ENCODE measurements at regions not wholly inside any gene's neighbourhood (a gene's known extent, or its start where the extent isn't known, plus 50 kb on each side); places are given as distances from the start of the nearest gene placed in this dataset.

GRCh38 chrX:45352611-45353010, 151.9 kb upstream of the DIPK2B start:
- H3K4me3 ChIP-seq (ENCODE audit: low read length) = no peak overlapping the region
- TF ChIP-seq, protein P1, sequence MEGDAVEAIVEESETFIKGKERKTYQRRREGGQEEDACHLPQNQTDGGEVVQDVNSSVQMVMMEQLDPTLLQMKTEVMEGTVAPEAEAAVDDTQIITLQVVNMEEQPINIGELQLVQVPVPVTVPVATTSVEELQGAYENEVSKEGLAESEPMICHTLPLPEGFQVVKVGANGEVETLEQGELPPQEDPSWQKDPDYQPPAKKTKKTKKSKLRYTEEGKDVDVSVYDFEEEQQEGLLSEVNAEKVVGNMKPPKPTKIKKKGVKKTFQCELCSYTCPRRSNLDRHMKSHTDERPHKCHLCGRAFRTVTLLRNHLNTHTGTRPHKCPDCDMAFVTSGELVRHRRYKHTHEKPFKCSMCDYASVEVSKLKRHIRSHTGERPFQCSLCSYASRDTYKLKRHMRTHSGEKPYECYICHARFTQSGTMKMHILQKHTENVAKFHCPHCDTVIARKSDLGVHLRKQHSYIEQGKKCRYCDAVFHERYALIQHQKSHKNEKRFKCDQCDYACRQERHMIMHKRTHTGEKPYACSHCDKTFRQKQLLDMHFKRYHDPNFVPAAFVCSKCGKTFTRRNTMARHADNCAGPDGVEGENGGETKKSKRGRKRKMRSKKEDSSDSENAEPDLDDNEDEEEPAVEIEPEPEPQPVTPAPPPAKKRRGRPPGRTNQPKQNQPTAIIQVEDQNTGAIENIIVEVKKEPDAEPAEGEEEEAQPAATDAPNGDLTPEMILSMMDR (conservative IDR thresholded peaks at IDR 0.05; ENCODE audit: low read depth, low read length) = no peak
- DNase-seq (ENCODE audit: low read depth) = no peak

DNA sequence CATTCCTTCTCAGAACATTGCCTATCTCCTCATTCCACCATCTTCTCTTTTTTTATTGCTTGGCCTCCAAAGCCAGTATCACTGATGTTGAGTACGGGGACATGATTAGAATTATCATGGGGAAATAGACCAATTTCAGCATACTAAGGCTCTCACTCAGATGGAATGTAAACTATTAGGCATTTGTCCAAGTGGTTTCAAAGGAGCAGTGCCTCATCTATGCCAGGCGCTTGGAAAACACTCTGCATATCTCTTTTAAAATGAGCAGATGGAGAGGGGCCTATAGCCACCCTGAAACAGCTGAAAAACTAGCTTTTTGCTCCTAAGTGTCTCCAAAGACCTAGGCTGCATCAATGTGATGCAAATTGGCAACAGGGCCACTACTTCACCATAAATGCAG, 150.8 kb upstream of the DIPK2B start:
- TF ChIP-seq, protein P1 (conservative IDR thresholded peaks at IDR 0.05; ENCODE audit: low read depth, low read length) = no peak
- H3K4me3 ChIP-seq (ENCODE audit: low read length) = no peak overlapping the region
- peak; percentile 47 for DNase-seq (ENCODE audit: low read depth)

GRCh38 chrX:45348296-45348695, 147.6 kb upstream of the DIPK2B start:
- TF ChIP-seq, protein P1 (conservative IDR thresholded peaks at IDR 0.05; ENCODE audit: low read depth, low read length) = no peak
- no peak for DNase-seq (ENCODE audit: low read depth)
- no peak overlapping the region for H3K4me3 ChIP-seq (ENCODE audit: low read length)

- TF ChIP-seq, protein P1 (conservative IDR thresholded peaks at IDR 0.05; ENCODE audit: low read depth, low read length) = no peak
- DNase-seq (ENCODE audit: low read depth) = no peak
- no peak overlapping the region for H3K4me3 ChIP-seq (ENCODE audit: low read length)
These were observed 147.2 kb upstream of the DIPK2B start for GRCh38 chrX:45347877-45348276.

DNA sequence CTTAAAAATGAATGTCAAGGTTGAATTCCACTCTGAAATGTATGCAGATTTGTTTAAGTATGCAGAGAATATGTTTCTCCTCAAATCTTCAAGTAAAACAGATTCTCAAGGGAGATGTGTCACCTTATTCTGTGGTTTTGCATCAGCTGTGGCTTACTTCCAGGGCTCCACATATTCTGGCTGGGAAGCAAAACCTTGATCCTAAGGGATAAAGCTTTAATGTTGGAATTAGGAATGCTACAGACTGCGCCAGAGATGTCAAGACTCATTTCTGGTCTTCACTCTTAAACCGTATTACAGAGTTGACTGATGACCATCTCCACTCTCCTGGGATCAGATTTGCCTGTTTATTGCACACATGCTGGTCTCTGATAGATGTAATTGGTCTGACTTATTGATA, 143.9 kb upstream of the DIPK2B start:
- TF ChIP-seq, protein P1 (conservative IDR thresholded peaks at IDR 0.05; ENCODE audit: low read depth, low read length) = no peak
- H3K4me3 ChIP-seq (ENCODE audit: low read length) = no peak overlapping the region
- peak; percentile 61 for DNase-seq (ENCODE audit: low read depth)

DNA sequence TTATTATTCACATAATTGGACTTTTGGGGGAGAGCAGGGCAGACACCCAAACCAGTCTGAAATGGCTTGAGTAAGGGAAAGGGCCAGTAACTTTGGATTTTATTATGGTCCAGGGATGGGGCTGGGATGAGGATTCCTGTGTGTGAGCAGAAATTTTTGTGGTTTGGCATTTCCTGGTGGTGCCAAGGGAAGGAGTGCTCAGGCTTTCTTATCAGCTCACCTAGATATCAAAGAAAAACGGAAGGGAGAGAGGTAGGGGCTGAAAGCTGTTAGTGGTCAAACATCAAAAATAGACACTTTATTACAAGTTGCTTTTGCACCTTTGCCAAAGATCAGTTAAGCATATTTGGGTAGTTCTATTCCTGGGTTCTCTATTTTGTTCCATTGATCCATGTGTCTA, 128.5 kb upstream of the DIPK2B start:
- TF ChIP-seq, protein P1 (conservative IDR thresholded peaks at IDR 0.05; ENCODE audit: low read depth, low read length) = no peak
- H3K4me3 ChIP-seq (ENCODE audit: low read length) = no peak overlapping the region
- no peak for DNase-seq (ENCODE audit: low read depth)

DNA sequence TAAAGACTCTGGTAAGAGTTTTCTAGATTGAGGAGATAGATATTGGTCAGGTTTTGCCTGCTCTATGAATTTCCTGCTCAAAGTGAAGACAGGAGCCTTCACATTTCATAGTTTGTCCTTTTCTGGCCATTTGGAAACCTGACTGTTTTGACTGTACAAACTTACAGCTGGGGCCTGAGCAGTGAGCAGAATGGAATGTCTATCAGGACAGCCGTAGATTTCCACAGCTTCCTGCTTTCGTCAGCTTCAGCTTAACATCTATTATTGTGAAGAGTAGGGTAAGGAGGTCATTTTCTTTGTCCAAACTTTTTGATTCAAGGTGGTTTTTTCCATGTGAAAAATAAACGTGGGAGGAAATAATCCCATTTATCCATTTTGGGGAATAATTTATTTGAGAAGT, 124.3 kb upstream of the DIPK2B start:
- no peak overlapping the region for H3K4me3 ChIP-seq (ENCODE audit: low read length)
- DNase-seq (ENCODE audit: low read depth) = peak; percentile 20
- TF ChIP-seq, protein P1 (conservative IDR thresholded peaks at IDR 0.05; ENCODE audit: low read depth, low read length) = no peak
